IMR-90 (cell line): ENCODE measurements at regions not wholly inside any gene's neighbourhood (a gene's known extent, or its start where the extent isn't known, plus 50 kb on each side); places are given as distances from the start of the nearest gene placed in this dataset.

ENCODE experiments used
- ATAC-seq: fragments of 200-7000 bp; cut with Tn5 transposase; 2 replicates; pipeline ENCODE4 v1.9.1; 2020; ENCODE audit warnings: low read depth, mild to moderate bottlenecking, moderate library complexity
- BruUV-seq: library from RNA; stranded (reverse); fragments of 400-500 nt; replicated peaks from 2 replicates; lab custom pipeline; 2021; lab: Mats Ljungman, UMichigan
- CTCF ChIA-PET: fragments of 300-600 bp; formaldehyde crosslinking; extraction: SDS; loops from one replicate; lab custom pipeline; 2021; ENCODE audit warnings: antibody characterized with exemption; lab: Yijun Ruan, JAX
- POLR2A ChIA-PET: fragments of 300-600 bp; sonication (Branson Sonifier 250); formaldehyde crosslinking; loops from one replicate; lab custom pipeline; 2022; ENCODE audit warnings: antibody characterized with exemption; ENCODE audit not compliant: unreplicated experiment; lab: Charles Lee
- DNase-seq: peaks from one replicate; pipeline ENCODE4 v3.0.0; 2013
- H2AFZ ChIP-seq: replicated peaks from 2 replicates; pipeline ENCODE3; 2013; ENCODE audit warnings: low read length, mild to moderate bottlenecking; ENCODE audit not compliant: poor library complexity
- H2AK5ac ChIP-seq: 2 replicates; pipeline ENCODE4 v1.6.1; 2013; ENCODE audit warnings: low read depth, low read length, inconsistent platforms
- H2AK9ac ChIP-seq: replicated peaks from 2 replicates; pipeline ENCODE3; 2013; ENCODE audit warnings: mild to moderate bottlenecking, low read depth, low read length, moderate library complexity; ENCODE audit not compliant: poor library complexity
- H2BK120ac ChIP-seq: 2 replicates; pipeline ENCODE4 v1.6.1; 2013; ENCODE audit warnings: low read depth, low read length, inconsistent platforms
- H2BK15ac ChIP-seq: 3 replicates; pipeline ENCODE4 v1.6.1; 2013; ENCODE audit warnings: low read depth, low read length, inconsistent platforms
- H2BK20ac ChIP-seq: 2 replicates; pipeline ENCODE4 v1.6.1; 2013; ENCODE audit warnings: low read depth, mild to moderate bottlenecking, inconsistent platforms, low read length, moderate library complexity
- H2BK5ac ChIP-seq: 2 replicates; pipeline ENCODE4 v1.6.1; 2013; ENCODE audit warnings: mild to moderate bottlenecking, low read depth, low read length, inconsistent platforms; ENCODE audit not compliant: poor library complexity, severe bottlenecking
- H3K14ac ChIP-seq: replicated peaks from 2 replicates; pipeline ENCODE4 v1.6.1; 2013; ENCODE audit warnings: low read depth, low read length, inconsistent platforms
- H3K18ac ChIP-seq: 2 replicates; pipeline ENCODE4 v1.6.1; 2013; ENCODE audit warnings: low read depth, low read length, control low read depth
- H3K23ac ChIP-seq: 2 replicates; pipeline ENCODE4 v1.6.1; 2013; ENCODE audit warnings: low read depth, low read length, inconsistent platforms
- H3K27ac ChIP-seq: 2 replicates; pipeline ENCODE4 v1.5.1; 2013; ENCODE audit warnings: mild to moderate bottlenecking, control low read depth, low read length; ENCODE audit not compliant: insufficient read depth
- H3K27me3 ChIP-seq: 2 replicates; pipeline ENCODE4 v1.6.1; 2013; ENCODE audit warnings: low read length; ENCODE audit not compliant: control insufficient read depth, insufficient read depth
- H3K36me3 ChIP-seq: 2 replicates; pipeline ENCODE4 v1.6.1; 2013; ENCODE audit warnings: low read length, mixed read lengths; ENCODE audit not compliant: control insufficient read depth, insufficient read depth
- H3K4ac ChIP-seq: 2 replicates; pipeline ENCODE4 v1.6.1; 2013; ENCODE audit warnings: low read depth, low read length, inconsistent platforms
- H3K4me1 ChIP-seq: 2 replicates; pipeline ENCODE4 v1.6.1; 2013; ENCODE audit warnings: low read length, mixed read lengths; ENCODE audit not compliant: control insufficient read depth, insufficient read depth
- H3K4me2 ChIP-seq: 2 replicates; pipeline ENCODE4 v1.6.1; 2013; ENCODE audit warnings: low read depth, mild to moderate bottlenecking, control low read depth, low read length, moderate library complexity
- H3K4me3 ChIP-seq: 2 replicates; pipeline ENCODE4 v1.5.1; 2013; ENCODE audit warnings: low read depth, mild to moderate bottlenecking, control low read depth, low read length, moderate library complexity; ENCODE audit not compliant: insufficient read depth
- H3K56ac ChIP-seq: 2 replicates; pipeline ENCODE4 v1.6.1; 2013; ENCODE audit warnings: low read length, inconsistent platforms; ENCODE audit not compliant: insufficient read depth; ENCODE audit errors: extremely low read depth
- H3K79me1 ChIP-seq, 2 experiments: 2 replicates each; pipeline ENCODE4 v1.6.1; 2013; ENCODE audit warnings: low read length in 2 of 2, inconsistent platforms in 1 of 2, low read depth in 1 of 2
- H3K9ac ChIP-seq: 2 replicates; pipeline ENCODE4 v1.6.1; 2013; ENCODE audit warnings: low read depth, low read length, control low read depth
- H3K9me1 ChIP-seq: 2 replicates; pipeline ENCODE4 v1.6.1; 2013; ENCODE audit warnings: low read length, inconsistent platforms; ENCODE audit not compliant: insufficient read depth
- H3K9me3 ChIP-seq: 2 replicates; pipeline ENCODE4 v1.6.1; 2013; ENCODE audit warnings: low read length; ENCODE audit not compliant: control insufficient read depth, insufficient read depth
- H4K20me1 ChIP-seq: 2 replicates; pipeline ENCODE4 v1.6.1; 2013; ENCODE audit warnings: low read length, inconsistent platforms; ENCODE audit not compliant: insufficient read depth
- H4K5ac ChIP-seq: 2 replicates; pipeline ENCODE4 v1.6.1; 2013; ENCODE audit warnings: mild to moderate bottlenecking, low read depth, low read length, control low read depth
- H4K8ac ChIP-seq, 2 experiments: 2 replicates each; pipeline ENCODE4 v1.6.1; 2013; ENCODE audit warnings: low read depth in 2 of 2, low read length in 2 of 2, control low read depth in 1 of 2, inconsistent platforms in 1 of 2
- H4K91ac ChIP-seq: 2 replicates; pipeline ENCODE4 v1.6.1; 2013; ENCODE audit warnings: low read depth, low read length, inconsistent platforms; ENCODE audit not compliant: insufficient read depth
- BHLHE40 ChIP-seq: fragments of 150-350 bp; IDR thresholded peaks from 2 replicates; pipeline ENCODE4 v1.6.1; 2016; ENCODE audit warnings: mild to moderate bottlenecking, low read depth, low read length
- CEBPB ChIP-seq: IDR thresholded peaks from 2 replicates; pipeline ENCODE4 v1.6.1; 2012; ENCODE audit warnings: low read depth, low read length, improper control_type of control experiment
- CHD1 ChIP-seq: IDR thresholded peaks from 2 replicates; pipeline ENCODE4 v1.6.1; 2012; ENCODE audit warnings: low read depth, low read length, improper control_type of control experiment
- FOS ChIP-seq: fragments of 150-350 bp; IDR thresholded peaks from 2 replicates; pipeline ENCODE4 v1.6.1; 2016; ENCODE audit warnings: low read depth, low read length
- MAFK ChIP-seq: IDR thresholded peaks from 2 replicates; pipeline ENCODE4 v1.6.1; 2012; ENCODE audit warnings: low read depth, low read length, improper control_type of control experiment
- MAZ ChIP-seq: IDR thresholded peaks from 2 replicates; pipeline ENCODE4 v1.6.1; 2012; ENCODE audit warnings: low read depth, mild to moderate bottlenecking, low read length, improper control_type of control experiment, moderate library complexity, borderline replicate concordance
- MXI1 ChIP-seq: IDR thresholded peaks from 2 replicates; pipeline ENCODE4 v1.6.1; 2012; ENCODE audit warnings: low read depth, mild to moderate bottlenecking, low read length, moderate library complexity, borderline replicate concordance
- NFE2L2 ChIP-seq: fragments of 150-350 bp; IDR thresholded peaks from 2 replicates; pipeline ENCODE4 v1.6.1; 2016; ENCODE audit warnings: low read depth, mild to moderate bottlenecking, low read length
- POLR2A ChIP-seq: IDR thresholded peaks from 2 replicates; pipeline ENCODE4 v1.6.1; 2012; ENCODE audit warnings: mild to moderate bottlenecking, low read depth, low read length
- RAD21 ChIP-seq: IDR thresholded peaks from 2 replicates; pipeline ENCODE4 v1.6.1; 2012; ENCODE audit warnings: low read length, improper control_type of control experiment
- RCOR1 ChIP-seq: IDR thresholded peaks from 2 replicates; pipeline ENCODE4 v1.6.1; 2012; ENCODE audit warnings: mild to moderate bottlenecking, low read length, improper control_type of control experiment; ENCODE audit not compliant: insufficient replicate concordance
- RFX5 ChIP-seq: IDR thresholded peaks from 2 replicates; pipeline ENCODE4 v1.8.0; 2012; ENCODE audit warnings: low read depth, mild to moderate bottlenecking, low read length, moderate library complexity
- SMC3 ChIP-seq: fragments of 150-350 bp; IDR thresholded peaks from 2 replicates; pipeline ENCODE4 v1.6.1; 2016; ENCODE audit warnings: low read depth, mild to moderate bottlenecking, antibody characterized with exemption, low read length, moderate library complexity
- WGBS, 2 experiments: methylation state at CpG; one replicate each; pipeline versions ENCODE4 v1.1.5 to v1.1.7; 2013; ENCODE audit warnings: missing lambda C conversion rate in 2 of 2; ENCODE audit not compliant: insufficient read length in 1 of 2; ENCODE audit errors: extremely low coverage in 2 of 2; 5-methylcytosine and 5-hydroxymethylcytosine counted together
- dilution Hi-C: fragments of 300-500 bp; cut with HindIII; formaldehyde crosslinking; loops from one replicate; pipeline ENCODE4 v1.14.3; 2018; ENCODE audit warnings: low sequenced_read_pairs; ENCODE audit not compliant: unreplicated experiment
- in situ Hi-C: fragments of 300-500 bp; cut with MboI; formaldehyde crosslinking; loops from 3 replicates; pipeline ENCODE4 v1.14.3; 2019; ENCODE audit warnings: low sequenced_read_pairs, inconsistent platforms, mixed read lengths
- intact Hi-C: fragments of 100-400 bp; cut with micrococcal nuclease; formaldehyde crosslinking; loops from 2 replicates; pipeline ENCODE4 v1.10.0; 2022
- TF ChIP-seq, protein P1 (sequence below): conservative IDR thresholded peaks from 2 replicates; pipeline ENCODE4 v1.5.1; 2012; ENCODE audit warnings: mild to moderate bottlenecking, low read depth, low read length, improper control_type of control experiment
- TF ChIP-seq, protein P2 (sequence below): fragments of 150-350 bp; IDR thresholded peaks from 2 replicates; pipeline ENCODE4 v1.6.1; 2016; ENCODE audit warnings: low read depth, mild to moderate bottlenecking, low read length, moderate library complexity, borderline replicate concordance
- TF ChIP-seq, protein P3 (sequence below): fragments of 150-350 bp; IDR thresholded peaks from 2 replicates; pipeline ENCODE4 v1.6.1; 2017; ENCODE audit warnings: mild to moderate bottlenecking, antibody characterized with exemption, low read length, low read depth

DNA sequence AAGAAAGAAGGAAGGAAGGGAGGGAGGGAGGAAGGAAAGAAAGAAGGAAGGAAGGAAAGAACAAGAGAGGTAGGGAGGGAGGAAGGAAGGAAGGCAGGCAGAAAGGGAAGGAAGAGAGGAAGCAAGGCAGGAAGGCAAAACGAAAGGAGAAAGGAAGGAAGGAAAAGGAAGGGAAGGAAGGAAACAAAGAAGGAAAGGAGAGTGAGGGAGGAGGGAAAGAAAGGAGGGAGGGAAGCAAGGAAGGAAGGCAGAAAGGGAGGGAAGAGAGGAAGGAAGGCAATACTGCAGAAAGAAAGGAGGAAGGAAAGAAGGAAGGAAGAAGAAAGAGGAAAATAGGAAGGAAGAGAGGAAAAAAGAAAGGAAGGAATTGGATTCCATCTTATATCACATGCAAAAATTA lies 1303.1 kb upstream of the TMEM132C start:
- H2BK120ac ChIP-seq: no peak overlapping the region
- peaks cover 12% of the 10 kb centered on the region for H3K9me3 ChIP-seq
- WGBS, 2 experiments: 13% methylated on average over 1 of the region's 1 CpG; no CpG with 5 or more reads in 1 of the 2 experiments
- no peaks in the 10 kb centered on the region for H3K9me1 ChIP-seq
- intact Hi-C loops (no loop called here), dilution Hi-C loops (no loop called here), in situ Hi-C loops (no loop called here)
- H3K14ac ChIP-seq: no peak overlapping the region
- no peak overlapping the region for H4K91ac ChIP-seq
- no peak overlapping the region for H4K5ac ChIP-seq
- no peak overlapping the region for H3K4ac ChIP-seq
- no peak overlapping the region for H2AK5ac ChIP-seq
- H4K20me1 ChIP-seq: no peaks in the 10 kb centered on the region
- H3K4me2 ChIP-seq: no peak overlapping the region
- no peak for ATAC-seq
- H3K27ac ChIP-seq: no peak overlapping the region
- TF ChIP-seq, protein P1, sequence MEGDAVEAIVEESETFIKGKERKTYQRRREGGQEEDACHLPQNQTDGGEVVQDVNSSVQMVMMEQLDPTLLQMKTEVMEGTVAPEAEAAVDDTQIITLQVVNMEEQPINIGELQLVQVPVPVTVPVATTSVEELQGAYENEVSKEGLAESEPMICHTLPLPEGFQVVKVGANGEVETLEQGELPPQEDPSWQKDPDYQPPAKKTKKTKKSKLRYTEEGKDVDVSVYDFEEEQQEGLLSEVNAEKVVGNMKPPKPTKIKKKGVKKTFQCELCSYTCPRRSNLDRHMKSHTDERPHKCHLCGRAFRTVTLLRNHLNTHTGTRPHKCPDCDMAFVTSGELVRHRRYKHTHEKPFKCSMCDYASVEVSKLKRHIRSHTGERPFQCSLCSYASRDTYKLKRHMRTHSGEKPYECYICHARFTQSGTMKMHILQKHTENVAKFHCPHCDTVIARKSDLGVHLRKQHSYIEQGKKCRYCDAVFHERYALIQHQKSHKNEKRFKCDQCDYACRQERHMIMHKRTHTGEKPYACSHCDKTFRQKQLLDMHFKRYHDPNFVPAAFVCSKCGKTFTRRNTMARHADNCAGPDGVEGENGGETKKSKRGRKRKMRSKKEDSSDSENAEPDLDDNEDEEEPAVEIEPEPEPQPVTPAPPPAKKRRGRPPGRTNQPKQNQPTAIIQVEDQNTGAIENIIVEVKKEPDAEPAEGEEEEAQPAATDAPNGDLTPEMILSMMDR: no peak
- TF ChIP-seq MXI1 (no peak), RAD21 (no peak), CHD1 (no peak), CEBPB (no peak), RCOR1 (no peak), MAFK (no peak), NFE2L2 (no peak), BHLHE40 (no peak), SMC3 (no peak), POLR2A (no peak), FOS (no peak), MAZ (no peak), RFX5 (no peak)
- TF ChIP-seq, protein P2, sequence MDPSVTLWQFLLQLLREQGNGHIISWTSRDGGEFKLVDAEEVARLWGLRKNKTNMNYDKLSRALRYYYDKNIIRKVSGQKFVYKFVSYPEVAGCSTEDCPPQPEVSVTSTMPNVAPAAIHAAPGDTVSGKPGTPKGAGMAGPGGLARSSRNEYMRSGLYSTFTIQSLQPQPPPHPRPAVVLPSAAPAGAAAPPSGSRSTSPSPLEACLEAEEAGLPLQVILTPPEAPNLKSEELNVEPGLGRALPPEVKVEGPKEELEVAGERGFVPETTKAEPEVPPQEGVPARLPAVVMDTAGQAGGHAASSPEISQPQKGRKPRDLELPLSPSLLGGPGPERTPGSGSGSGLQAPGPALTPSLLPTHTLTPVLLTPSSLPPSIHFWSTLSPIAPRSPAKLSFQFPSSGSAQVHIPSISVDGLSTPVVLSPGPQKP: no peak
- TF ChIP-seq, protein P3, sequence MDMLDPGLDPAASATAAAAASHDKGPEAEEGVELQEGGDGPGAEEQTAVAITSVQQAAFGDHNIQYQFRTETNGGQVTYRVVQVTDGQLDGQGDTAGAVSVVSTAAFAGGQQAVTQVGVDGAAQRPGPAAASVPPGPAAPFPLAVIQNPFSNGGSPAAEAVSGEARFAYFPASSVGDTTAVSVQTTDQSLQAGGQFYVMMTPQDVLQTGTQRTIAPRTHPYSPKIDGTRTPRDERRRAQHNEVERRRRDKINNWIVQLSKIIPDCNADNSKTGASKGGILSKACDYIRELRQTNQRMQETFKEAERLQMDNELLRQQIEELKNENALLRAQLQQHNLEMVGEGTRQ: no peak
- no peaks in the 10 kb centered on the region for H3K79me1 ChIP-seq
- no peaks in the 10 kb centered on the region for H3K4me1 ChIP-seq
- no TSS peak for BruUV-seq
- no peak overlapping the region for H2BK20ac ChIP-seq
- CTCF ChIA-PET: no interaction called here
- H3K4me3 ChIP-seq: no peak overlapping the region
- no peaks in the 10 kb centered on the region for H3K27me3 ChIP-seq
- no peak overlapping the region for H4K8ac ChIP-seq
- no peak overlapping the region for H3K18ac ChIP-seq
- no peak overlapping the region for H2AFZ ChIP-seq
- no peaks in the 10 kb centered on the region for H3K36me3 ChIP-seq
- no peak overlapping the region for H2BK15ac ChIP-seq
- DNase-seq: no peak
- H2BK5ac ChIP-seq: no peak overlapping the region
- no peak overlapping the region for H2AK9ac ChIP-seq
- H3K9ac ChIP-seq: no peak overlapping the region
- H3K23ac ChIP-seq: no peak overlapping the region
- POLR2A ChIA-PET: no interaction called here
- no peak overlapping the region for H3K56ac ChIP-seq
